NCI-H226 (cell line): ENCODE measurements at regions not wholly inside any gene's neighbourhood (a gene's known extent, or its start where the extent isn't known, plus 50 kb on each side); places are given as distances from the start of the nearest gene placed in this dataset.

ENCODE experiments used
- DNase-seq: peaks from one replicate; pipeline ENCODE4 v3.0.0-alpha.2; 2015

GRCh38 chr16:65782611-65783600 lies 583.6 kb upstream of the CDH5 start:
- peak; percentile 95 for DNase-seq

GRCh38 chr16:65781855-65782254 lies 584.6 kb upstream of the CDH5 start:
- DNase-seq: no peak

- peak; percentile 33 for DNase-seq
These were observed 585.1 kb upstream of the CDH5 start for GRCh38 chr16:65781363-65781762.

GRCh38 chr16:65779201-65779600 lies 587.3 kb upstream of the CDH5 start:
- no peak for DNase-seq

- DNase-seq: no peak
These were observed 589.8 kb upstream of the CDH5 start for GRCh38 chr16:65776639-65777183.

GRCh38 chr16:65775829-65776228 lies 590.7 kb upstream of the CDH5 start:
- no peak for DNase-seq

- no peak for DNase-seq
These were observed 592.1 kb upstream of the CDH5 start for GRCh38 chr16:65774350-65774749.

GRCh38 chr16:65773301-65773874 lies 593.1 kb upstream of the CDH5 start:
- no peak for DNase-seq

GRCh38 chr16:65772134-65772732 lies 594.3 kb upstream of the CDH5 start:
- no peak for DNase-seq

GRCh38 chr16:65771707-65772106 lies 594.8 kb upstream of the CDH5 start:
- DNase-seq: no peak

GRCh38 chr16:65770752-65771151 lies 595.7 kb upstream of the CDH5 start:
- DNase-seq: peak; percentile 26

GRCh38 chr16:65769776-65770438 lies 596.6 kb upstream of the CDH5 start:
- peak; percentile 93 for DNase-seq

GRCh38 chr16:65769055-65769465 lies 597.4 kb upstream of the CDH5 start:
- peak; percentile 99 for DNase-seq

- no peak for DNase-seq
These were observed 599.4 kb upstream of the CDH5 start for GRCh38 chr16:65767125-65767524.

GRCh38 chr16:65763640-65764305 lies 602.7 kb upstream of the CDH5 start:
- DNase-seq: no peak

- DNase-seq: no peak
These were observed 605.6 kb upstream of the CDH5 start for GRCh38 chr16:65760874-65761273.

- DNase-seq: no peak
These were observed 607.9 kb upstream of the CDH5 start for GRCh38 chr16:65758620-65759019.

GRCh38 chr16:65757064-65757463 lies 609.4 kb upstream of the CDH5 start:
- no peak for DNase-seq

GRCh38 chr16:65756163-65756562 lies 610.3 kb upstream of the CDH5 start:
- DNase-seq: no peak

GRCh38 chr16:65754820-65755691 lies 611.4 kb upstream of the CDH5 start:
- DNase-seq: no peak

GRCh38 chr16:65752522-65752844 lies 614.0 kb upstream of the CDH5 start:
- no peak for DNase-seq
